ENCODE measurements at regions not wholly inside any gene's neighbourhood (a gene's known extent, or its start where the extent isn't known, plus 50 kb on each side); places are given as distances from the start of the nearest gene placed in this dataset.

GRCh38 chr5:4185127-4185526, 589.5 kb downstream of the IRX1 start:
- TF ChIP-seq TAF1 (IDR thresholded peaks at IDR 0.05; ENCODE audit: borderline replicate concordance, insufficient read depth, low read length) (no peak), FOXP2 (optimal IDR thresholded peaks at IDR 0.05; ENCODE audit: borderline replicate concordance, extremely low read depth, extremely low read length, insufficient read depth) (no peak)
- TF ChIP-seq, protein P1, sequence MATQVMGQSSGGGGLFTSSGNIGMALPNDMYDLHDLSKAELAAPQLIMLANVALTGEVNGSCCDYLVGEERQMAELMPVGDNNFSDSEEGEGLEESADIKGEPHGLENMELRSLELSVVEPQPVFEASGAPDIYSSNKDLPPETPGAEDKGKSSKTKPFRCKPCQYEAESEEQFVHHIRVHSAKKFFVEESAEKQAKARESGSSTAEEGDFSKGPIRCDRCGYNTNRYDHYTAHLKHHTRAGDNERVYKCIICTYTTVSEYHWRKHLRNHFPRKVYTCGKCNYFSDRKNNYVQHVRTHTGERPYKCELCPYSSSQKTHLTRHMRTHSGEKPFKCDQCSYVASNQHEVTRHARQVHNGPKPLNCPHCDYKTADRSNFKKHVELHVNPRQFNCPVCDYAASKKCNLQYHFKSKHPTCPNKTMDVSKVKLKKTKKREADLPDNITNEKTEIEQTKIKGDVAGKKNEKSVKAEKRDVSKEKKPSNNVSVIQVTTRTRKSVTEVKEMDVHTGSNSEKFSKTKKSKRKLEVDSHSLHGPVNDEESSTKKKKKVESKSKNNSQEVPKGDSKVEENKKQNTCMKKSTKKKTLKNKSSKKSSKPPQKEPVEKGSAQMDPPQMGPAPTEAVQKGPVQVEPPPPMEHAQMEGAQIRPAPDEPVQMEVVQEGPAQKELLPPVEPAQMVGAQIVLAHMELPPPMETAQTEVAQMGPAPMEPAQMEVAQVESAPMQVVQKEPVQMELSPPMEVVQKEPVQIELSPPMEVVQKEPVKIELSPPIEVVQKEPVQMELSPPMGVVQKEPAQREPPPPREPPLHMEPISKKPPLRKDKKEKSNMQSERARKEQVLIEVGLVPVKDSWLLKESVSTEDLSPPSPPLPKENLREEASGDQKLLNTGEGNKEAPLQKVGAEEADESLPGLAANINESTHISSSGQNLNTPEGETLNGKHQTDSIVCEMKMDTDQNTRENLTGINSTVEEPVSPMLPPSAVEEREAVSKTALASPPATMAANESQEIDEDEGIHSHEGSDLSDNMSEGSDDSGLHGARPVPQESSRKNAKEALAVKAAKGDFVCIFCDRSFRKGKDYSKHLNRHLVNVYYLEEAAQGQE (IDR thresholded peaks at IDR 0.05; ENCODE audit: insufficient read depth in 1 of 2, low read depth in 2 of 2, low read length in 2 of 2), result no peak

All from PFSK-1 (cell line).